ENCODE measurements at regions not wholly inside any gene's neighbourhood (a gene's known extent, or its start where the extent isn't known, plus 50 kb on each side); places are given as distances from the start of the nearest gene placed in this dataset.

- Histone ChIP-seq H3F3A (ENCODE audit: insufficient read depth) (no peaks in the 10 kb centered on the region), H3K9ac (ENCODE audit: low read length) (no peak overlapping the region), H3K36me3 (ENCODE audit: low read length) (no peaks in the 10 kb centered on the region), H3K4me3 (ENCODE audit: insufficient read depth, low read length, poor library complexity, severe bottlenecking) (no peak overlapping the region), H3K9me3 (ENCODE audit: insufficient read depth, low read length) (no peaks in the 10 kb centered on the region), H3K27ac (ENCODE audit: low read depth, low read length) (no peak overlapping the region), H3K9me2 (replicated peaks; ENCODE audit: insufficient read depth, low read length) (no peaks in the 10 kb centered on the region), H3K79me2 (ENCODE audit: insufficient read depth, low read length) (no peaks in the 10 kb centered on the region), H3K4me2 (ENCODE audit: low read depth, low read length, poor library complexity, severe bottlenecking) (no peak overlapping the region), H4K20me1 (ENCODE audit: low read depth, low read length) (no peaks in the 10 kb centered on the region), H2AFZ (ENCODE audit: low read depth, low read length, severe bottlenecking) (no peak overlapping the region), H3K27me3 (ENCODE audit: low read length) (no peaks in the 10 kb centered on the region)
- TF ChIP-seq CTCF (IDR thresholded peaks at IDR 0.05; ENCODE audit: insufficient read depth, low read length, poor library complexity, severe bottlenecking) (no peak), EZH2phosphoT487 (conservative IDR thresholded peaks at IDR 0.05; ENCODE audit: low read length) (no peak)
Measured at GRCh38 chr20:21902391-21902790, 196.9 kb downstream of the PAX1 start.

GRCh38 chr20:21901470-21902275, 196.2 kb downstream of the PAX1 start:
- H3K27ac ChIP-seq (ENCODE audit: low read depth, low read length): no peak overlapping the region
- H3K9ac ChIP-seq (ENCODE audit: low read length): no peak overlapping the region
- H3F3A ChIP-seq (ENCODE audit: insufficient read depth): no peaks in the 10 kb centered on the region
- H3K9me3 ChIP-seq (ENCODE audit: insufficient read depth, low read length): no peaks in the 10 kb centered on the region
- no peaks in the 10 kb centered on the region for H3K36me3 ChIP-seq (ENCODE audit: low read length)
- H3K4me3 ChIP-seq (ENCODE audit: insufficient read depth, low read length, poor library complexity, severe bottlenecking): no peak overlapping the region
- TF ChIP-seq EZH2phosphoT487 (conservative IDR thresholded peaks at IDR 0.05; ENCODE audit: low read length) (no peak), CTCF (IDR thresholded peaks at IDR 0.05; ENCODE audit: insufficient read depth, low read length, poor library complexity, severe bottlenecking) (no peak)
- no peaks in the 10 kb centered on the region for H4K20me1 ChIP-seq (ENCODE audit: low read depth, low read length)
- no peaks in the 10 kb centered on the region for H3K27me3 ChIP-seq (ENCODE audit: low read length)
- H3K4me2 ChIP-seq (ENCODE audit: low read depth, low read length, poor library complexity, severe bottlenecking): no peak overlapping the region
- H3K9me2 ChIP-seq (replicated peaks; ENCODE audit: insufficient read depth, low read length): no peaks in the 10 kb centered on the region
- H3K79me2 ChIP-seq (ENCODE audit: insufficient read depth, low read length): no peaks in the 10 kb centered on the region
- H2AFZ ChIP-seq (ENCODE audit: low read depth, low read length, severe bottlenecking): no peak overlapping the region

- no peak for TF ChIP-seq EZH2phosphoT487 (conservative IDR thresholded peaks at IDR 0.05; ENCODE audit: low read length)
- no peak for TF ChIP-seq CTCF (IDR thresholded peaks at IDR 0.05; ENCODE audit: insufficient read depth, low read length, poor library complexity, severe bottlenecking)
- no peaks in the 10 kb centered on the region for H3K27me3 ChIP-seq (ENCODE audit: low read length)
Measured at GRCh38 chr20:21900431-21900830, 195.0 kb downstream of the PAX1 start.

More at GRCh38 chr20:21900431-21900830, 195.0 kb downstream of the PAX1 start:
- Histone ChIP-seq H3K27ac (ENCODE audit: low read depth, low read length) (no peak overlapping the region), H3K36me3 (ENCODE audit: low read length) (no peaks in the 10 kb centered on the region), H3K9me3 (ENCODE audit: insufficient read depth, low read length) (no peaks in the 10 kb centered on the region), H2AFZ (ENCODE audit: low read depth, low read length, severe bottlenecking) (no peak overlapping the region), H3K9ac (ENCODE audit: low read length) (no peak overlapping the region), H4K20me1 (ENCODE audit: low read depth, low read length) (no peaks in the 10 kb centered on the region), H3K4me3 (ENCODE audit: insufficient read depth, low read length, poor library complexity, severe bottlenecking) (no peak overlapping the region), H3K4me2 (ENCODE audit: low read depth, low read length, poor library complexity, severe bottlenecking) (no peak overlapping the region), H3F3A (ENCODE audit: insufficient read depth) (no peaks in the 10 kb centered on the region), H3K9me2 (replicated peaks; ENCODE audit: insufficient read depth, low read length) (no peaks in the 10 kb centered on the region), H3K79me2 (ENCODE audit: insufficient read depth, low read length) (no peaks in the 10 kb centered on the region)
